Skeletal muscle cell (primary cell): ENCODE measurements at regions not wholly inside any gene's neighbourhood (a gene's known extent, or its start where the extent isn't known, plus 50 kb on each side); places are given as distances from the start of the nearest gene placed in this dataset.
A peak's percentile ranks its signal among the peaks of the same experiment; 100 is the strongest.

Experiments
- DNase-seq: peaks from one replicate; pipeline ENCODE4 v3.0.0-alpha.2; 2010; ENCODE audit warnings: low read depth
- H3K4me3 ChIP-seq: 2 replicates; pipeline ENCODE4 v1.5.1; 2011; ENCODE audit warnings: low read depth, mild to moderate bottlenecking, control low read depth, low read length, moderate library complexity

GRCh38 chr14:53824061-53824460 is 132.6 kb downstream of the BMP4 start:
- no peak for DNase-seq
- no peak overlapping the region for H3K4me3 ChIP-seq

DNA sequence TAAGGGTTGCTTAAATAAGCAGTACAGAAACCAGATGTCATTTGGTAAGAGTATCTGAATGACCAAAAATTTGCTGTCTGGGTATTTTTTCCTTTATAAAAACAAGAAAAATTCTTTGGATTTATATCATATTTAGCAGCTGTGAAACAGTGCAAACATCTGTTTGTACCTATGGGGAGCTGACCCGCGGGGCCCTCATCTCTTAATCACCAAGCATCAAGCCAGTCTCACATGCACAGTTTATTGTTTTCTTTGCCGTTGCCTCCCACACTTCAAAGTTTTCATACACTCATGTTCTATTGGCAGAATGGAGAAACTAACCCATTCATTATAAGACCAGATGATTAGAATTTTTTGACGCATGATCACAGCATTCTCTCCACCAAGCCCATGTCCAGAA is 142.2 kb downstream of the BMP4 start:
- DNase-seq = no peak
- H3K4me3 ChIP-seq = no peak overlapping the region

- H3K4me3 ChIP-seq = no peak overlapping the region
Observed at GRCh38 chr14:53810221-53810620, 146.4 kb downstream of the BMP4 start.

GRCh38 chr14:53808042-53808441 is 148.6 kb downstream of the BMP4 start:
- no peak overlapping the region for H3K4me3 ChIP-seq
- no peak for DNase-seq

More at GRCh38 chr14:53810221-53810620, 146.4 kb downstream of the BMP4 start:
- no peak for DNase-seq

- no peak for DNase-seq
- H3K4me3 ChIP-seq = no peak overlapping the region
Observed at GRCh38 chr14:53807542-53807941, 149.1 kb downstream of the BMP4 start.

DNA sequence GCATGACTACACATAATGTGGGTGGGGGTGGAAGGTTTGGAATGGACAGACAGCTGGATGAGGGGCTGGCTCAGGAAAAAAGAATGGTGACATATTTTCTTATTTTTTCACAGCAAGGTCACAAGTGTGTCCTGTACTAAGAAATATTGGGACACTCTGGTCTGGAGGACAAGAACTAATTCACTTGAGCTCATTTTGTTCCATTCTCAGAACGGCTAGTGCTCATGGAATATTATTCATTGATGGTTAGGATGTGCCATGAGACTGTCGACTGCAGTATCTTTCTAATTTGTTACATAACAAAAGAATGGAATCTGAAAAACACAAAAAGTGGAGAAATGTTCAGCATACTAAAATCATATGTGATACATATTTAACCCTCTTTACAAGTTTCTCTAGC is 149.5 kb downstream of the BMP4 start:
- no peak overlapping the region for H3K4me3 ChIP-seq
- no peak for DNase-seq

DNA sequence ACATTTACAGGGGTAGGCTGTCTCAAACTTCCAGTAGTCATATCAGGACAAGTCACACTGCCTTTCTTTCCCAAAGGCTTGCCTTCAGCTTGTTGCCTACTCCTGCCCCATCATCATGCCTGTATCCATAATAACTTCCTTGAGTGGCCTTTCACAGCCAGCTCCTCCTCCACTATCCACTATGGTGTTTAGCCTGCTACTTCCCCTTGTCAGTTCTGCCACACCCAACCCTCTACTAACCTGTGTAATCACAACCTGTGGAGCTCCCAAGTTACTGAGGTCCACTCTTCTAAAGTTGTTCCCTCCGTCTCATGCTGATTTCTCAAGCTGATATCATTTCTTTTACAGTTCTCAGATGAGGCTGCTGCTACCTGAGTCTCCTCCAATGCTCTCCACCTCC is 159.9 kb downstream of the BMP4 start:
- DNase-seq = no peak
- no peak overlapping the region for H3K4me3 ChIP-seq

GRCh38 chr14:53793790-53794505 is 162.7 kb downstream of the BMP4 start:
- H3K4me3 ChIP-seq = no peak overlapping the region
- DNase-seq = no peak

GRCh38 chr14:53792909-53793308 is 163.7 kb downstream of the BMP4 start:
- no peak overlapping the region for H3K4me3 ChIP-seq
- no peak for DNase-seq

- no peak for DNase-seq
Observed at GRCh38 chr14:53790731-53791500, 165.7 kb downstream of the BMP4 start.

GRCh38 chr14:53788566-53788965 is 168.1 kb downstream of the BMP4 start:
- no peak for DNase-seq
- no peak overlapping the region for H3K4me3 ChIP-seq

More at GRCh38 chr14:53790731-53791500, 165.7 kb downstream of the BMP4 start:
- H3K4me3 ChIP-seq = no peak overlapping the region

GRCh38 chr14:53786045-53786444 is 170.6 kb downstream of the BMP4 start:
- H3K4me3 ChIP-seq = no peak overlapping the region
- no peak for DNase-seq

DNA sequence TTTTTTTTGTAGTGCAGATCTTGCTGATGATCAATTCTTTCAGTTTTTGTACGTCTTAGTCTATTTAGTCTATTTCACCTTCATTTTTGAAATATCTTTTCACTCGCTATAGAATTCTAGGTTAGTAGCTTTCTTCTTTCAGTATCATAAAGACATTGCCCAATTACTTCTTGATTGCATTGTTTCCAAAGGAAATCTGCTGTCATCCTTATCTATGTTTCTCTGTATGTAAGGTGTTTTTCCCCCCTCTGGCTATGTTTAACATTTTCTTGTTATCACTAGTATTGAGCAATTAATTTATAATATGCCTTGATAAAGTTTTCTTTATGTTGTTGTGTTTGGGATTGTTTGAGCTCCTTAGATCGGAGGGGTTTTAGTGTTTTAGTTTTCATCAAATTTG is 171.9 kb downstream of the BMP4 start:
- DNase-seq = no peak

DNA sequence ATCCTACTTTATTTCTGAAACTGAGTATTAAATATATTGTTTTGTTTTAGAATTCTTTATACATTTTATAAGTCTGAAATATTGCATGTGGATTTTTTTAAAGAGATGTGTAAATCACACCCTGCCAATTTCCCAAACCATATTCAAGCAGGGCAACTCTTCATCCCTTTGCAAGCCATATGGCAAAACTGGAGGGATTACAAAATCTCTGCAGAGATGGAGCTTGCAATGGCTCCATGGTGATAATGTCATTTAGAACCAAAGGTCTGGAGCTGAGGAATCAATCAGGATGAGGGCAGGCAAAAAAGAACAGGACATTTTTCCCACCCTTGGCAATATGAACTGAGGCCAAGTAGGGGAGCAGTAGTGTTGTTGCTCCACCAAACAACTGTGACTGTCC is 173.4 kb downstream of the BMP4 start:
- no peak overlapping the region for H3K4me3 ChIP-seq
- DNase-seq = no peak

More for the DNA sequence above, 171.9 kb downstream of the BMP4 start:
- no peak overlapping the region for H3K4me3 ChIP-seq

DNA sequence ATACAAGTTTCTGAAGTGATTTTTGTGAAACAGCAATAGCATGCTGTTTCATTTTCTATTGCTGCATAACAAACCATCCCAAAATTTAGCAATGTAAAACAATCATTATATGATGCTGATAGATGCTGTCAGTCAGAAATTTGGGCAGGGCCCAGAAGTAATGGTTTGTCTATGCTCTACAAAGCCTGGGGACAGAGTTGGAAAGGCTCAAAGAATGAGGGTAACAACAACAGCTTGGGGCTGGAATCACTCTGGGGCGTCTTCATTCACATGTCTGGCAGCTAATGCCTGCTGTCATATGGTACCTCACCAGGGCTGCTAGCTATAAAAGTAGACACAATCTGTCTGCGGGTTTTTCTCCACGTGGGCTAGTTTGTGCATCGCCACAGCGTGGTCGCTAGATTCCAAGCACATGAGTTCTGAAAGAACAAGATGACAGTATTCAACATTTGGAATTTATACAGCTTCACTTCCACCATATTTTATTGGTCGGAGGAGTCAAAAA is 176.5 kb downstream of the BMP4 start:
- H3K4me3 ChIP-seq = no peak overlapping the region

GRCh38 chr14:53779301-53779700 is 177.3 kb downstream of the BMP4 start:
- no peak for DNase-seq
- H3K4me3 ChIP-seq = no peak overlapping the region

More for the DNA sequence above, 176.5 kb downstream of the BMP4 start:
- DNase-seq = no peak

DNA sequence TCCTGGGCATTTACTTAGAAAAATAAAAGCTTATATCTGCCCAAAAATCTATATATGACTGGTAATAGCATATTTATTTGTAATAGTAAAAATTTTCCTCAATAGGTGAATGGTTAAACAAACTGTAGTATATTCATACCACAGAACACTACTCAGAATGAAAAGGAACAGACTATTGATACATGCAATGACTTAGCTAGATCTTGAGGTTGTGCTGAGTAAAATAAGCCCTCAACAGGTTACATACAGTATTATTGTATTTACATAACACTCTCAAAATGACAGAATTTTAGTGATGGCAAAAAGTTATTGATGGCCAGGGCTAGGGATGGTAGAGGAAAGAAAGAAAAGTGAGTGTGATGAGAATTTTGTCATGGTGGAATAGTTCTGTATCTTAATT is 178.4 kb downstream of the BMP4 start:
- no peak overlapping the region for H3K4me3 ChIP-seq
- DNase-seq = no peak

GRCh38 chr14:53772936-53773335 is 183.7 kb downstream of the BMP4 start:
- DNase-seq = peak; percentile 29
- no peak overlapping the region for H3K4me3 ChIP-seq

DNA sequence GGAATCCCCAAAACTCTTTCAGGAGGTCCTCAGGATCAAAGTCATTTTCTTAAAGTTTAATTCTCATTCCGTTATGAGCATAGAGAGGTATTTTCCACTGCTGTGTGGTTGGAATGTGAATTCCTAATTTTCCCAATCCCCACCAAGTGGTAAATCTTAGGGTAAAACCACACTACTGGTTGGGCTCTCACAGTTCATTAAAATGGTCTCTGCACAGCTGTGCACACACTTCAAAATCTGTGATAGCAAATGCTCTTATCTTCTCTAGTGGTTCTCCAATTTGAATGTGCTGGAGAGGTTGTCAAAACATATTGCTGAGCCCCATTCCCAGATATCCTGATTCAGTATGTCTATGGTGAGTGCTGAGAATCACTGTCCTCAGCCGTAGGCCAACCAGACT is 189.1 kb downstream of the BMP4 start:
- DNase-seq = peak; percentile 3
- H3K4me3 ChIP-seq = no peak overlapping the region

DNA sequence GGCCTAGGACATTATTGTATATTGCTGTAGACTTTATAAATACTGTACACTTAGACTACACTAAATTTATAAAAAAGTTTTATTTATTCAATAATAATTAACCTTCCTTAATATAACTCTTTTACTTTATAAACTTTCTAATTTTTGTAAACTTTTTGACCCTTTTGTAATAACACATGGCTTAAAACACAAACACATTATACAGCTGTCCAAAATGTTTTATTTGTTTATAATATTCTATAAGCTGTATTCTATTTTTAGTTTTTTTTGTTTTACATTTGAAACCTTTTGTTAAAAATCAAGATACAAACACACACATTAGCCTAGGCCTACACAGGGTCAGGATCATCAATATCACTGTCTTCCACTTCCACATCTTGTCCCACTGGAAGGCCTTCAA is 190.0 kb downstream of the BMP4 start:
- H3K4me3 ChIP-seq = no peak overlapping the region
- DNase-seq = no peak

- no peak overlapping the region for H3K4me3 ChIP-seq
- no peak for DNase-seq
Observed at GRCh38 chr14:53766106-53766505, 190.5 kb downstream of the BMP4 start.
